ENCODE measurements at regions not wholly inside any gene's neighbourhood (a gene's known extent, or its start where the extent isn't known, plus 50 kb on each side); places are given as distances from the start of the nearest gene placed in this dataset.

GRCh38 chr3:147675761-147676160 lies 266.6 kb downstream of the ZIC1 start:
- Histone ChIP-seq H3K27me3 (no peaks in the 10 kb centered on the region), H3K4me1 (no peaks in the 10 kb centered on the region), H3K9me3 (no peaks in the 10 kb centered on the region), H3K4me3 (ENCODE audit: low read depth, low read length) (no peak overlapping the region), H3K36me3 (no peaks in the 10 kb centered on the region)
- no peak for DNase-seq
- TF ChIP-seq CTCF (IDR thresholded peaks at IDR 0.05; ENCODE audit: low read depth, low read length), result no peak

DNA sequence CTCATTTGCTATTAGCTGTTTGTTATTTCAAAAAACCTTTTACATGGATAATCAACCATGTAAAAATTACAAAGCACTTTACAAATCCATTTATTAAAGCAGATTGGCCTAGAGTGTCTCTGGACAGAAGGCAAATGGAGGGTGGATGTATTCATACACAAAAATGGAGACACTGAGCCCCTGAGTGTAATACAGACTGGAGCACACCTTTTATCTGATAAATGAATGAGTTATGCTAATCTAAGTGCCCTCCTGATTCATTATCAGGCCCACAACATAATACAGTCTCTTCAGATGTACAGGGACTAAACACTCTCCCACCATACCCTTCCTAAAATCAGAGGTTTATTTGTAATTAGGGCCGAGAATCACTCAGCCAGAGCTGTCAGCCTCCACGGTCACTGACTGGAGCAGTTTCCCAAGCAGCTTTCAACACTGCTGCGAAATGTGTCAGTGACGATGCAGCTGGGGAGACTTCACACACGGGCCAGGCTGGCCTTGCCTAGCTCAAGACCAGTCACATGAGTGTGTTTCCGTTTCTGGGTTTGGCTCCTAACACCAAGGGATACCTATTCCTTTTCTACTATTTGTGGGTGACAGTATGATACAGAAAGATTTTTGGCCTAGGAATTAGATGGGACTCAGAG lies 271.8 kb downstream of the ZIC1 start:
- no peak overlapping the region for H3K4me3 ChIP-seq (ENCODE audit: low read depth, low read length)
- no peaks in the 10 kb centered on the region for H3K4me1 ChIP-seq
- no peaks in the 10 kb centered on the region for H3K36me3 ChIP-seq
- no peak for DNase-seq
- no peaks in the 10 kb centered on the region for H3K27me3 ChIP-seq
- no peaks in the 10 kb centered on the region for H3K9me3 ChIP-seq
- no peak for TF ChIP-seq CTCF (IDR thresholded peaks at IDR 0.05; ENCODE audit: low read depth, low read length)

GRCh38 chr3:147688868-147689267 lies 279.7 kb downstream of the ZIC1 start:
- Histone ChIP-seq H3K9me3 (no peaks in the 10 kb centered on the region), H3K27me3 (no peaks in the 10 kb centered on the region), H3K4me1 (no peaks in the 10 kb centered on the region), H3K36me3 (no peaks in the 10 kb centered on the region), H3K4me3 (ENCODE audit: low read depth, low read length) (no peak overlapping the region)
- DNase-seq, result no peak
- TF ChIP-seq CTCF (IDR thresholded peaks at IDR 0.05; ENCODE audit: low read depth, low read length), result no peak

GRCh38 chr3:147699175-147699838 lies 290.1 kb downstream of the ZIC1 start:
- Histone ChIP-seq H3K4me1 (no peaks in the 10 kb centered on the region), H3K9me3 (no peaks in the 10 kb centered on the region), H3K27me3 (peaks cover 10% of the 10 kb centered on the region), H3K4me3 (ENCODE audit: low read depth, low read length) (no peak overlapping the region), H3K36me3 (no peaks in the 10 kb centered on the region)
- no peak for TF ChIP-seq CTCF (IDR thresholded peaks at IDR 0.05; ENCODE audit: low read depth, low read length)
- no peak for DNase-seq

DNA sequence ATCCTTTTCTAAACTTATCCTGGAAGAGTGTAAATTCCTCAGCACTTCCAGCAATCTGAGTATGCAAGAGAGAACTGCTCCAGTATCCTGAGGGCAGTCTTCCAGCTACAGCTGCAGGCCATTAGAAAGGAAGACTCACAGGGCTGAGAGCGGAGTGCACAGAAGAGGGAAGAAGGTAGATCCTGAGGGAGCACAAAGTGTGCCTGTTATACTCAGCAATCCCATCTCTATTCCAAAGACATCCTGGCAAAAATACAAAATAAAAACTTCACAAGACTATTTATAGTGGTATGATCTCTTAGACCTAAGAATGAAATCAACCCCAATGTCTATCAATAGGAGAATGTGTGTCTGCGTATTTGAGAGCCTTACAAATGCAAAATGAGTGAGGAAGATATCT lies 292.0 kb downstream of the ZIC1 start:
- DNase-seq, result no peak
- no peak for TF ChIP-seq CTCF (IDR thresholded peaks at IDR 0.05; ENCODE audit: low read depth, low read length)
- Histone ChIP-seq H3K36me3 (no peaks in the 10 kb centered on the region), H3K4me1 (no peaks in the 10 kb centered on the region), H3K27me3 (peaks cover 7% of the 10 kb centered on the region), H3K4me3 (ENCODE audit: low read depth, low read length) (no peak overlapping the region), H3K9me3 (no peaks in the 10 kb centered on the region)

- no peak overlapping the region for H3K4me3 ChIP-seq (ENCODE audit: low read depth, low read length)
- peaks cover 6% of the 10 kb centered on the region; the same call in 1 of the 2 replicates for H3K27me3 ChIP-seq
- no peaks in the 10 kb centered on the region for H3K36me3 ChIP-seq
- DNase-seq, result no peak
- H3K9me3 ChIP-seq, result no peaks in the 10 kb centered on the region
- H3K4me1 ChIP-seq, result no peaks in the 10 kb centered on the region
- TF ChIP-seq CTCF (IDR thresholded peaks at IDR 0.05; ENCODE audit: low read depth, low read length), result no peak
Observed at GRCh38 chr3:147702509-147702908, 293.3 kb downstream of the ZIC1 start.
